Esophagus (tissue), 2 donors: ENCODE measurements at regions not wholly inside any gene's neighbourhood (a gene's known extent, or its start where the extent isn't known, plus 50 kb on each side); places are given as distances from the start of the nearest gene placed in this dataset.

Experiments
- H3K27ac ChIP-seq, 2 donors: one replicate each; pipeline ENCODE4 v1.5.1; 2013; ENCODE audit warnings: low read depth in 2 of 2, mild to moderate bottlenecking in 2 of 2, inconsistent platforms in 1 of 2, low read length in 1 of 2, moderate library complexity in 1 of 2
- H3K27me3 ChIP-seq, 2 donors: one replicate each; pipeline ENCODE4 v1.6.1; 2013; ENCODE audit warnings: low read length in 2 of 2, control low read depth in 1 of 2, mild to moderate bottlenecking in 1 of 2; ENCODE audit not compliant: insufficient read depth in 2 of 2, control insufficient read depth in 1 of 2
- H3K36me3 ChIP-seq, 2 donors: one replicate each; pipeline ENCODE4 v1.6.1; 2013; ENCODE audit warnings: low read length in 1 of 2; ENCODE audit not compliant: control insufficient read depth in 2 of 2, insufficient read depth in 2 of 2
- H3K4me1 ChIP-seq, 2 donors: one replicate each; pipeline ENCODE4 v1.6.1; 2013; ENCODE audit warnings: low read length in 1 of 2; ENCODE audit not compliant: control insufficient read depth in 2 of 2, insufficient read depth in 2 of 2
- H3K4me3 ChIP-seq, 2 donors: one replicate each; pipeline ENCODE4 v1.5.1; 2013; ENCODE audit warnings: low read length in 2 of 2, mild to moderate bottlenecking in 2 of 2, low read depth in 1 of 2, moderate library complexity in 1 of 2
- H3K9me3 ChIP-seq, 2 donors: one replicate each; pipeline ENCODE4 v1.6.1; 2013; ENCODE audit warnings: mild to moderate bottlenecking in 2 of 2, low read depth in 1 of 2, low read length in 1 of 2, moderate library complexity in 1 of 2; ENCODE audit not compliant: control insufficient read depth in 2 of 2, insufficient read depth in 1 of 2
- WGBS, 2 donors: extraction: QIAGEN DNeasy Blood & Tissue Kit; methylation state at CpG; one replicate each; pipeline ENCODE4 v1.1.7; 2013; 5-methylcytosine and 5-hydroxymethylcytosine counted together
- donor health status: healthy with polysubstance abuse.
- donor health status: Bipolar disorder and iron deficiency.

DNA sequence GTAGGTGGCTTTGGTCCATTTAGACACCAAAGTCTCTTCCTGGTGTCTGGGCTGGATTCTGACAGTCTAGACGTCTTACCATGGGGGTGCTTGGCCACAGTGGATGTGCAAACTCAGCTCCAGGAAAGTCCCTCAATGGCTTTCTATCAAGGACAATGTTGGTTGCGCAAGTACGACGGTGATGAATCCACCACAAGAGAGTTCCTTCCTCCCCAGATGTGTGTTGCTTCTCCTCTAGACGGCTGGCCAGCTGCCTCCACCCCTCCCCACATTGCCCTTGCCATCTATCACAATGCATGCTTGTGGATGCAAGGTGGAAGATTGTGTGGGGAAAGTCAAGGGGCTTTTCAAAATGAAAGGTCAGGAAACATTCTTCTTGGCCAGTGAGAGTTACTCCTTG is 89.7 kb upstream of the IRX2 start:
- 67 to 70% methylated on average over 5 of the region's 5 CpGs for WGBS, 2 donors
- peaks cover 0 to 2% of the 10 kb centered on the region in 2 donors for H3K4me1 ChIP-seq
- H3K4me3 ChIP-seq, result no peak overlapping the region
- H3K9me3 ChIP-seq, result no peaks in the 10 kb centered on the region
- no peak overlapping the region for H3K27ac ChIP-seq
- H3K27me3 ChIP-seq, result no peaks in the 10 kb centered on the region
- no peaks in the 10 kb centered on the region for H3K36me3 ChIP-seq

DNA sequence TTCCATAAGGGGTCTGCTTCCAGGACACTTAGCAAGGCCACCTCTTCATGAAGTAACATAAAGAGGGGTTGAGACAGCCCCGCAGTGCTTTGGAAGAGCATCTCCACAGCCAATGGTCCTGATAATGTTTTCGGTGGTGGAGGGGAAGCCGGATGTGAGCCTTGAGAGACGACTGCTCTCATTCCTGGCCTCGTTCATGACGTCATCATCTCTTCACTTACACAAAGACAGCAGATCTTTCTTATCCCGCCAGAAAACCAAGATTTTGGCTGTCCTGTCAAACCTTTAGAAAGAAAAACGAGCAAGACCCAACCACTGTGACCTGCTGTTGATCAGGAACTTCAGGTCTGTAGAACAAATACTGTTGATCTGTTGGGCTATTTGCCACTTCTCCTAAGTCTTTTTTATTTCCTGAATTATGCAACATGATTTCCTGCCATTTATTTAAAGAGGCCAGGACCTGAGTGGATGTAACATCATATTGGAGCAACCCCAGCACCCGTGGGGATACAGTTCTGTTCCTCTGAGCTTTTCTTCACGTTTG is 89.0 kb upstream of the IRX2 start:
- Histone ChIP-seq H3K36me3 (no peaks in the 10 kb centered on the region), H3K4me3 (no peak overlapping the region), H3K27me3 (no peaks in the 10 kb centered on the region), H3K4me1 (peaks cover 0 to 2% of the 10 kb centered on the region in 2 donors), H3K27ac (no peak overlapping the region), H3K9me3 (no peaks in the 10 kb centered on the region)
- WGBS, 2 donors, result 54 to 57% methylated on average over 10 of the region's 10 CpGs

DNA sequence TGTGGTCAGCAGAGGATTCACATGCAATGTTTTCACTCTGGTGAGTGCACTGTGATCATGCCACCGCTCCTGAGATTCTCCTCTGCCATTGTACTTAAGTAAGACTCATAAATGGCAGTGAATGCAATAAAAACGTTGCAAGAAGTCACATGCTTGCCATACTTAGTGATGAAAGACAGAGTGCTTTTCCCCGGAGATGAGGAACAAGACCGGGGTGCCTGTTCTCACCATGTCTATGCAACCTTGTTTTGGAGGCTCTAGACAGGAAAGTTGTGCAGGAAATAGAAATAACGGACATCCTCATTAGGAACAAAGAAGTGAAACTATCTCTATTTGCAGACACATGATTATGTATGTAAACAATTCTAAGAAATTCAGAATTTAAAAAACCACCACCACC is 84.7 kb upstream of the IRX2 start:
- peaks cover 0 to 3% of the 10 kb centered on the region in 2 donors for H3K27me3 ChIP-seq

DNA sequence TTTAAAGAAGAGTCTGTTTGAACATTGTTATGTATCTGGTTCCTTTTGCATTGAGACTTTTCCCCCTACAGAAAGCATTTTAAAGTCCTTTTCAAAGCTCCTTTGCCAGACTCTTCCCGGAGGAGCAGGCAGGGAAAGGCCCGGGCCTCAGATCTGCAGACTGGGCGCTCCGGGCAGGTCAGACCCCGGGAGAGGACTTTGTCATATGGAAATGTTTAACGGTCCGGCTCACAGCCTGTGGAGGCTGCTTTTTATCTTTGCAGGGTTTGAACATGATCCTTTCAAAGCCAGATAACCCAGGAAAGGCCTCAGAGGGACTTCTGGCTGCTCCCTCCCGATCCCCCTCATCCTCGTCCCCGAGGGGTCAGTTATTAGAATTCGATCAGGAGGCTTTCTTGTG is 82.1 kb upstream of the IRX2 start:
- Histone ChIP-seq H3K9me3 (no peaks in the 10 kb centered on the region), H3K27ac (no peak overlapping the region), H3K4me3 (no peak overlapping the region), H3K36me3 (no peaks in the 10 kb centered on the region), H3K27me3 (peaks cover 0 to 3% of the 10 kb centered on the region in 2 donors), H3K4me1 (no peaks in the 10 kb centered on the region)
- 53 to 55% methylated on average over 11 of the region's 11 CpGs for WGBS, 2 donors

More for the DNA sequence above, 84.7 kb upstream of the IRX2 start:
- Histone ChIP-seq H3K9me3 (no peaks in the 10 kb centered on the region), H3K4me1 (peaks cover 0 to 2% of the 10 kb centered on the region in 2 donors), H3K27ac (no peak overlapping the region), H3K36me3 (no peaks in the 10 kb centered on the region), H3K4me3 (no peak overlapping the region)
- WGBS, 2 donors, result 67 to 72% methylated on average over 5 of the region's 5 CpGs

DNA sequence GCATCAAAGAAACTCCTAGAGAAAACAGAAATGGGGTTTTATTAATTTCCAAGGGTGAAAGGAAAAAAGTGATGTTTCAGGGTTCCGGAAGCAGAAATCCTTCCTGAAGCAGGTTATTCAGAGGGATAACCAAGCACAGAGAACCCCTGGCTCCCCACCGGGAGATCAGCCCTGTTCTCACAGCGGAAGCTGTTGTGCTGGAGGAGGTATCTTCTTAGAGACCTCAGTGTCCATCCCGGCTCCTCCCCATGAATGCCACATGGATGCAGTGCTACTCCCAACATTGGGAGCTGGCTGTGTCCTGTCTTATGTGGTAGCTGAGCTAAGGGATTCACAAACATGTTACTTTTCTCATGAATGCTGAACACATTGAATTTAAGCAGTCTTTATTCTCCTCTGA is 80.9 kb upstream of the IRX2 start:
- no peaks in the 10 kb centered on the region for H3K4me1 ChIP-seq
- 67 to 74% methylated on average over 4 of the region's 4 CpGs for WGBS, 2 donors
- H3K27ac ChIP-seq, result no peak overlapping the region
- H3K36me3 ChIP-seq, result no peaks in the 10 kb centered on the region
- H3K27me3 ChIP-seq, result peaks cover 0 to 3% of the 10 kb centered on the region in 2 donors
- H3K4me3 ChIP-seq, result no peak overlapping the region
- no peaks in the 10 kb centered on the region for H3K9me3 ChIP-seq

DNA sequence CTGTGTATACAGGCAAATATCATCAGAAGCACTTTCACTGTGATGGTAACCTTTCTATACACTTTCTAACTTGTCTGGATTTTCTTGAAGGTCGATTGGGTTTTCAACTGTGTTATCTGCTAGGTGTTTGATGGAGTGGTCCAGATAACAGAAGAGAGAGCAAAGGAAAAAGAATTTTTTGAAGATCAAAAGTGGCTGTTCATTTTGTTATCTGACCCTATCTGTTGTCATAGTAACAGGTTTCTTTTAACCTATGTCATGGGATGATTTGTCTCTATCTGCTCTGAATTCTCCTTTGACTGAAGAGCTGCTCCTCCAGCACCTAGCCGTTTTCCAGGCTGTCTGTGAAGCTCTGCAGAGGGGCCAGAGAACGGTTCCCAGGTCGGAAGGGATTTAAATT is 77.8 kb upstream of the IRX2 start:
- Histone ChIP-seq H3K36me3 (no peaks in the 10 kb centered on the region), H3K4me3 (no peak overlapping the region), H3K27ac (no peak overlapping the region), H3K27me3 (peaks cover 0 to 3% of the 10 kb centered on the region in 2 donors), H3K9me3 (no peaks in the 10 kb centered on the region), H3K4me1 (no peaks in the 10 kb centered on the region)
- 18 to 21% methylated on average over 4 of the region's 4 CpGs for WGBS, 2 donors

DNA sequence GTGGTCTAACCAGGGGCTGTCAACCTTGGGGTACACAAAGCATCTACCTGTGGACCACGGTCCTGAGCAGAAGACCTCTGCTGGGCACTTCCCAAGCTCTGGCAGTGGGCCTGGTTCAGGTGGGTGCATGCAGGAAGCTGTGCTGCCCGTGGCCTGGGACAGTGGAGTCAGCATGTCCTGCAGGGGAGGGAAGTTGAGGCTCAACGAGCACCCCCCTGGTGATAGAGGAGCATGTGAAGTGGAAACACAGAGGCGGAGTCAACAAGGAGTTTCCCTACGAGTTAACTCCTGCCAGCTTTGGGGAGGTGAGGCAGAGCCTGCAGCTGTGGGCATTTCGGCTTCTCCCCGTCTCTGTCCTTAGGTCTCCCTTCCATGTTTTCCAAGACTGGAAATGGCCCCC is 67.5 kb upstream of the IRX2 start:
- Histone ChIP-seq H3K27me3 (peaks cover 0 to 2% of the 10 kb centered on the region in 2 donors), H3K36me3 (no peaks in the 10 kb centered on the region), H3K27ac (no peak overlapping the region), H3K4me3 (no peak overlapping the region), H3K4me1 (no peaks in the 10 kb centered on the region), H3K9me3 (no peaks in the 10 kb centered on the region)
- 76 to 81% methylated on average over 7 of the region's 7 CpGs for WGBS, 2 donors

DNA sequence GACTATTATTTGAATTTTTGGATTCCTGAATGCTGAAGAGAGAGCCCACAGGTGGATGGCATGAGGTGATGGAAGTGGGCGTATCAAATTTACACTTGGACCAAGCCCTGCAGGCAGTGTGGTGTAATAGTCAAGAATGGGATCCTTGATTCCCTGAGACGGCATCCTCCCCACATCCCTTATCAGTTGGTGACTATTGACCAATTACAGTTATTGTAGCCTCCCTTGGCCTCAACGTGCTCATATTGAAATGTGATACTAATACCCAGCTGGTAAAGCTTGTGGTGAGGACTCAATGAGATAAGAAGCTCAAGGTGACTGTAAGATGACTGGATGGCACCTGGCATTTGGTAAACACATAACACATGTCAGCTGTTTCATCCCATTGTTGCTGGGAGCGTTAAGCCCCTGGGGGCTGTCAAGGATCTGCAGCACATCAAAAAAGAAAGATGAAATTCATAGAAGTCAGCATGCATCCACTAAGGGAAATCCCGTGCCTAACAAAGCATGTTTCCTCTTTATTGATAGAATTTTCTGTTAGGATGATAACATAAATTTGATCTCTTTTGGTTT is 65.6 kb upstream of the IRX2 start:
- no peak overlapping the region for H3K4me3 ChIP-seq

DNA sequence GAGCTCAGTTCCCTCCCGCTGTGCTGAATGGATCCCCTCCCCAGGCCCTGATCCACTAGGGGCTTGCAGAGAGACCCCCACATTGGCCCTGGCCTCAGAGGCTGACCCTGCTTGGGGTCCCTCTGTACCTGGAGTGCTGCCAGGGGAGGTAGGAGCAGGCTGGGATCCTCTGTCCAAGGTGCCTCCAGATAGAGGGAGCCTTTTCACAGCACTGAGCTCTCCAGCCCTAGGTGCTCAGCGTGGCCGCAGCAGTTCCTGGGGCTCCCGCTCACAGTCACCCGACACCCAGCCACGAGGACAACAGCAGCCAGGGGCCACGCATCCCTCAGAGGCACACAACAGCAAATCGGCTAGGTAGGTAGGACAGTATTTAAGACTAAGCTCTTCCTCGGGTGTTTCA is 62.2 kb upstream of the IRX2 start:
- WGBS, 2 donors, result 66 to 77% methylated on average over 9 of the region's 9 CpGs
- Histone ChIP-seq H3K4me1 (no peaks in the 10 kb centered on the region), H3K27me3 (no peaks in the 10 kb centered on the region)

More for the DNA sequence above, 65.6 kb upstream of the IRX2 start:
- H3K4me1 ChIP-seq, result no peaks in the 10 kb centered on the region
- no peak overlapping the region for H3K27ac ChIP-seq
- 55 to 59% methylated on average over 5 of the region's 5 CpGs for WGBS, 2 donors
- H3K9me3 ChIP-seq, result no peaks in the 10 kb centered on the region
- no peaks in the 10 kb centered on the region for H3K27me3 ChIP-seq
- H3K36me3 ChIP-seq, result no peaks in the 10 kb centered on the region

DNA sequence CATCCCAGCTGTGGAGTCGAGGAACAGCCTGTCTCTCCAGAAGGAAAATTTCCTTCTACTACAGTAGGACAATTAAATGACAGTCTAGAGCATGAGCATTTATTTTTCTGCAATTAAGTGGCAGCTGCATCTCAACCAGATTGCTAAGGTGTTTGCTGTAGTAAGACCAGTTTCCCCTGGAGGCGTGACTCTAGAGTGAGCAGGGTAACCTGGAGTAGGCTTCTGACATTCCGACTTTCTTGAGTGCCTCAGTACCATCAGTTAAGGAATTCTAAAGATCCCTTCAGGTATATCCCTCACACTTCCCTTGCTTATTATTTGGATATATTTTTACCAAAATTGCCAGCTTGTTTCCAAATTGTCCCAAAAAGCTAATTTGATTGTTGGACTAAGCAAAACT is 59.2 kb upstream of the IRX2 start:
- H3K36me3 ChIP-seq, result no peaks in the 10 kb centered on the region
- H3K4me3 ChIP-seq, result no peak overlapping the region
- 79 to 82% methylated on average over 3 of the region's 3 CpGs for WGBS, 2 donors
- H3K27me3 ChIP-seq, result no peaks in the 10 kb centered on the region
- no peak overlapping the region for H3K27ac ChIP-seq
- no peaks in the 10 kb centered on the region for H3K9me3 ChIP-seq
- no peaks in the 10 kb centered on the region for H3K4me1 ChIP-seq

More for the DNA sequence above, 62.2 kb upstream of the IRX2 start:
- Histone ChIP-seq H3K4me3 (no peak overlapping the region), H3K27ac (no peak overlapping the region), H3K36me3 (no peaks in the 10 kb centered on the region), H3K9me3 (no peaks in the 10 kb centered on the region)
